ENCODE measurements at regions not wholly inside any gene's neighbourhood (a gene's known extent, or its start where the extent isn't known, plus 50 kb on each side); places are given as distances from the start of the nearest gene placed in this dataset.

- TF ChIP-seq, protein P1, sequence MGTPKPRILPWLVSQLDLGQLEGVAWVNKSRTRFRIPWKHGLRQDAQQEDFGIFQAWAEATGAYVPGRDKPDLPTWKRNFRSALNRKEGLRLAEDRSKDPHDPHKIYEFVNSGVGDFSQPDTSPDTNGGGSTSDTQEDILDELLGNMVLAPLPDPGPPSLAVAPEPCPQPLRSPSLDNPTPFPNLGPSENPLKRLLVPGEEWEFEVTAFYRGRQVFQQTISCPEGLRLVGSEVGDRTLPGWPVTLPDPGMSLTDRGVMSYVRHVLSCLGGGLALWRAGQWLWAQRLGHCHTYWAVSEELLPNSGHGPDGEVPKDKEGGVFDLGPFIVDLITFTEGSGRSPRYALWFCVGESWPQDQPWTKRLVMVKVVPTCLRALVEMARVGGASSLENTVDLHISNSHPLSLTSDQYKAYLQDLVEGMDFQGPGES (IDR thresholded peaks at IDR 0.05), result no peak
- TF ChIP-seq ZNF687 (IDR thresholded peaks at IDR 0.05), result no peak
- no peak for TF ChIP-seq NR2C1 (IDR thresholded peaks at IDR 0.05)
- no peak for TF ChIP-seq E2F4 (IDR thresholded peaks at IDR 0.05; ENCODE audit: low read depth, low read length)
- no peak for TF ChIP-seq GABPA (IDR thresholded peaks at IDR 0.05; ENCODE audit: low read depth)
- no peak for TF ChIP-seq CHD1 (IDR thresholded peaks at IDR 0.05; ENCODE audit: low read depth, low read length)
- TF ChIP-seq EED (IDR thresholded peaks at IDR 0.05; ENCODE audit: low read depth), result no peak
- TF ChIP-seq IKZF1 (conservative IDR thresholded peaks at IDR 0.05), result no peak
- TF ChIP-seq PRDM15 (CRISPR knock-in tag; IDR thresholded peaks at IDR 0.05), result no peak
Observed at GRCh38 chr9:134231767-134232166, 67.4 kb upstream of the RNU6ATAC start (continued).

Measured in GM12878 (cell line).